MM.1S (cell line): ENCODE measurements at regions not wholly inside any gene's neighbourhood (a gene's known extent, or its start where the extent isn't known, plus 50 kb on each side); places are given as distances from the start of the nearest gene placed in this dataset.

Experiments
- DNase-seq: peaks from one replicate; pipeline ENCODE4 v3.0.0-alpha.2; 2015
- H2AFZ ChIP-seq: fragments of 300-600 bp; sonication (generic); 2 replicates; pipeline ENCODE4 v1.6.0; 2016; ENCODE audit warnings: antibody characterized with exemption, low read length
- H3F3A ChIP-seq: fragments of 300-600 bp; sonication (generic); 2 replicates; pipeline ENCODE4 v1.6.1; 2016; ENCODE audit warnings: mild to moderate bottlenecking, antibody characterized with exemption, low read length, moderate library complexity, mixed read lengths; ENCODE audit not compliant: insufficient read depth
- H3K27ac ChIP-seq: fragments of 300-600 bp; sonication (generic); 2 replicates; pipeline ENCODE4 v1.5.1; 2016; ENCODE audit warnings: mild to moderate bottlenecking, low read length
- H3K27me3 ChIP-seq: fragments of 300-600 bp; sonication (generic); replicated peaks from 2 replicates; pipeline ENCODE4 v1.6.0; 2016; ENCODE audit warnings: low read length; ENCODE audit not compliant: insufficient read depth
- H3K36me3 ChIP-seq: fragments of 300-600 bp; sonication (generic); replicated peaks from 2 replicates; pipeline ENCODE4 v1.6.1; 2016; ENCODE audit warnings: mild to moderate bottlenecking, low read length, mixed read lengths; ENCODE audit not compliant: insufficient read depth
- H3K4me1 ChIP-seq: fragments of 300-600 bp; sonication (generic); 2 replicates; pipeline ENCODE4 v1.6.1; 2016; ENCODE audit warnings: low read length, mixed read lengths
- H3K4me2 ChIP-seq: fragments of 300-600 bp; sonication (generic); 2 replicates; pipeline ENCODE4 v1.6.0; 2016; ENCODE audit warnings: low read depth, low read length
- H3K4me3 ChIP-seq: fragments of 300-600 bp; sonication (generic); 2 replicates; pipeline ENCODE4 v1.5.1; 2016; ENCODE audit warnings: low read length, mixed read lengths
- H3K79me2 ChIP-seq: fragments of 300-600 bp; sonication (generic); 2 replicates; pipeline ENCODE4 v1.6.1; 2016; ENCODE audit warnings: mixed run types, low read length, mixed read lengths
- H3K9ac ChIP-seq: fragments of 300-600 bp; sonication (generic); 2 replicates; pipeline ENCODE4 v1.6.1; 2016; ENCODE audit warnings: low read length, mixed read lengths
- H3K9me2 ChIP-seq: fragments of 300-600 bp; sonication (generic); replicated peaks from 2 replicates; pipeline ENCODE4 v1.6.1; 2016; ENCODE audit warnings: mild to moderate bottlenecking, low read length, mixed read lengths; ENCODE audit not compliant: insufficient read depth
- H3K9me3 ChIP-seq: fragments of 300-600 bp; sonication (generic); replicated peaks from 2 replicates; pipeline ENCODE4 v1.6.1; 2016; ENCODE audit warnings: mild to moderate bottlenecking, low read length, mixed read lengths; ENCODE audit not compliant: insufficient read depth
- H4K20me1 ChIP-seq: fragments of 300-600 bp; sonication (generic); 2 replicates; pipeline ENCODE4 v1.6.1; 2016; ENCODE audit warnings: mild to moderate bottlenecking, low read length, moderate library complexity, mixed read lengths; ENCODE audit not compliant: insufficient read depth
- CTCF ChIP-seq: fragments of 300-600 bp; sonication (generic); IDR thresholded peaks from 2 replicates; pipeline ENCODE4 v1.5.1; 2016; ENCODE audit warnings: antibody characterized with exemption, low read length, mixed read lengths
- EZH2 ChIP-seq: fragments of 300-600 bp; sonication (generic); optimal IDR thresholded peaks from 2 replicates; pipeline ENCODE3; 2017; ENCODE audit warnings: low read depth, mild to moderate bottlenecking, antibody characterized with exemption, low read length, mixed read lengths
- EZH2phosphoT487 ChIP-seq: fragments of 300-600 bp; sonication (generic); IDR thresholded peaks from 2 replicates; pipeline ENCODE4 v1.6.1; 2018; ENCODE audit warnings: antibody characterized with exemption, low read length

DNA sequence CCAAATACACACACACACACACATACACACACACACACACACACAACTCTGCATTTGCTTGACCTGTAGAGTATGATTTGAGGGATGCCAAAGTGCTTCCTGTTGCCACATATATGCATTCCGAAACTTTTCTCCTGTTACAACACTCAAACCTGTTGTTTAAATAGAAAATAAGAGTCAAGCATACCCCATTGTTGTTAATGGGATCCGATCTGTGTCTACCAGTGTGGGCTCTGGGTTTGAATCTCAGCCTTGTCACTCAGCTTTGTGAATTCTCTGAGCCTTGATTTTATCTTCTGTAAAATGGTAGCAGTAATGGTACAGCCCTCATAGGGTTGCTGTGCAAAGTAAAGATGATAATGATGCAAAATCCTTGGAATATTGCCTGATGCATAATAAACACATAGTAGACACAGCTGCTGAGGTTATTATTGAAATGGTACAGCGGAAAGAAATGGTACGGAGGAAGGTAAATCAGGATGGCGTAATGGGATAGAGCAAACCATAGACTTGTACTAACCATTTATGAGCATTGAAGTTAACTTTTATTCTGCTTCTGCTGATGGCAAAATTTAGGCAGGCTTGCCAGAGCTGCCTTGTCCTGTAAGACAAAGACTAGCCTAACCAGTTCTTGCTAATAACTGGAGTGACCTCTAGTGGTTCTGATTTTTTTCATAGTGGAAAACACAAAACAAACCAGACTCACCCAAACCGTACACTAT is 113.5 kb upstream of the PHACTR1 start:
- Histone ChIP-seq H3K4me3 (no peak overlapping the region), H2AFZ (no peak overlapping the region), H3K9ac (no peak overlapping the region), H3F3A (peaks cover 10% of the 10 kb centered on the region; the same call in 1 of the 2 replicates), H3K36me3 (no peaks in the 10 kb centered on the region), H3K27me3 (no peaks in the 10 kb centered on the region), H3K4me1 (peaks cover 19% of the 10 kb centered on the region), H3K79me2 (no peaks in the 10 kb centered on the region), H3K27ac (no peak overlapping the region), H3K4me2 (no peak overlapping the region), H3K9me2 (no peaks in the 10 kb centered on the region), H4K20me1 (no peaks in the 10 kb centered on the region), H3K9me3 (no peaks in the 10 kb centered on the region)
- DNase-seq: peak; percentile 11
- TF ChIP-seq EZH2: no peak
- peak; percentile 53 for TF ChIP-seq CTCF

GRCh38 chr6:12603673-12604049 is 112.9 kb upstream of the PHACTR1 start:
- Histone ChIP-seq H3K9me3 (no peaks in the 10 kb centered on the region), H3K4me1 (peaks cover 21% of the 10 kb centered on the region), H3K79me2 (no peaks in the 10 kb centered on the region), H4K20me1 (no peaks in the 10 kb centered on the region), H3K27ac (no peak overlapping the region), H3K4me3 (no peak overlapping the region), H3K36me3 (no peaks in the 10 kb centered on the region), H3F3A (peaks cover 14% of the 10 kb centered on the region), H3K9ac (no peak overlapping the region), H3K9me2 (no peaks in the 10 kb centered on the region), H3K27me3 (no peaks in the 10 kb centered on the region), H2AFZ (no peak overlapping the region), H3K4me2 (no peak overlapping the region)
- peak; percentile 3 for TF ChIP-seq CTCF
- no peak for TF ChIP-seq EZH2phosphoT487
- DNase-seq: no peak

GRCh38 chr6:12605888-12606345 is 110.7 kb upstream of the PHACTR1 start:
- no peaks in the 10 kb centered on the region for H3K27me3 ChIP-seq
- H3K27ac ChIP-seq: no peak overlapping the region
- H3K79me2 ChIP-seq: no peaks in the 10 kb centered on the region
- H2AFZ ChIP-seq: peak overlapping the region; percentile 40
- H3K9ac ChIP-seq: peak overlapping the region; percentile 20; the same call in 1 of the 2 replicates
- no peaks in the 10 kb centered on the region for H3K9me3 ChIP-seq
- no peak for TF ChIP-seq EZH2
- TF ChIP-seq CTCF: peak; percentile 81
- no peaks in the 10 kb centered on the region for H3K9me2 ChIP-seq
- peak overlapping the region; percentile 56; the same call in 1 of the 2 replicates for H3K4me3 ChIP-seq
- no peaks in the 10 kb centered on the region for H4K20me1 ChIP-seq
- peaks cover 33% of the 10 kb centered on the region for H3K4me1 ChIP-seq
- peak overlapping the region; percentile 64; the same call in 1 of the 2 replicates for H3K4me2 ChIP-seq
- DNase-seq: peak; percentile 81
- H3K36me3 ChIP-seq: no peaks in the 10 kb centered on the region
- peaks cover 21% of the 10 kb centered on the region for H3F3A ChIP-seq
